K562 (cell line): ENCODE measurements at regions not wholly inside any gene's neighbourhood (a gene's known extent, or its start where the extent isn't known, plus 50 kb on each side); places are given as distances from the start of the nearest gene placed in this dataset.

Experiments used
- ATAC-seq: fragments of 200-7000 bp; cut with Tn5 transposase; 3 replicates; pipeline ENCODE4 v1.9.1; 2020; ENCODE audit warnings: moderate library complexity
- BruUV-seq: library from RNA; stranded (reverse); fragments of 400-500 nt; replicated peaks from 2 replicates; lab custom pipeline; 2021; lab: Mats Ljungman, UMichigan
- CTCF ChIA-PET: fragments of 300-600 bp; formaldehyde crosslinking; extraction: SDS; loops from one replicate; lab custom pipeline; 2021; ENCODE audit warnings: low intra/inter-chr PET ratio; lab: Yijun Ruan, JAX
- POLR2A ChIA-PET: fragments of 300-600, 350-650 bp; sonication (Branson Sonifier 250); formaldehyde crosslinking; extraction: SDS; loops from one replicate; lab custom pipeline; 2021; ENCODE audit warnings: antibody characterized with exemption, inconsistent platforms; lab: Yijun Ruan, JAX
- DNase-seq, 4 experiments: peaks; one replicate each; pipeline versions ENCODE4 v3.0.0 to v3.0.0-alpha.2; 2011 to 2018; ENCODE audit warnings: low spot score in 3 of 4, mixed read lengths in 3 of 4; ENCODE audit errors: extremely low read depth in 1 of 4
- FAIRE-seq: peaks from 2 replicates; lab custom pipeline; 2011; peaks lifted over from hg19 to GRCh38; lab: Jason Lieb, UNC
- H2AFZ ChIP-seq: 2 replicates; pipeline ENCODE4 v1.6.0; 2011; ENCODE audit warnings: low read depth, low read length, control low read depth, inconsistent platforms
- H3K27ac ChIP-seq: fragments of 200-600 bp; 3 replicates; pipeline ENCODE4 v1.8.0; 2011; ENCODE audit warnings: low read depth, mild to moderate bottlenecking, control low read depth, inconsistent platforms, low read length, moderate library complexity, mixed read lengths; ENCODE audit errors: extremely low read depth
- H3K27me3 ChIP-seq, 2 experiments: fragments of 300-600 bp in 1 of 2; 2 replicates in 1 of 2; 3 replicates in 1 of 2; pipeline versions ENCODE4 v1.6.0 to v1.8.0; 2011; ENCODE audit warnings: inconsistent platforms in 2 of 2, low read length in 2 of 2, mild to moderate bottlenecking in 1 of 2, mixed read lengths in 1 of 2, moderate library complexity in 1 of 2; ENCODE audit not compliant: control insufficient read depth in 2 of 2, insufficient read depth in 2 of 2
- H3K36me3 ChIP-seq: fragments of 300-600 bp; 3 replicates; pipeline ENCODE4 v1.8.0; 2011; ENCODE audit warnings: mild to moderate bottlenecking, low read length, inconsistent platforms; ENCODE audit not compliant: control insufficient read depth, insufficient read depth
- H3K4me1 ChIP-seq, 2 experiments: fragments of 200-600 bp in 1 of 2; replicated peaks in 1 of 2; 2 replicates in 1 of 2; 3 replicates in 1 of 2; pipeline versions ENCODE4 v1.5.1 to v1.8.0; 2011; ENCODE audit warnings: inconsistent platforms in 2 of 2, low read length in 2 of 2, mild to moderate bottlenecking in 1 of 2, mixed read lengths in 1 of 2, moderate library complexity in 1 of 2; ENCODE audit not compliant: control insufficient read depth in 2 of 2, insufficient read depth in 2 of 2
- H3K4me2 ChIP-seq: 2 replicates; pipeline ENCODE4 v1.6.1; 2011; ENCODE audit warnings: low read length, control low read depth, inconsistent platforms, mixed read lengths; ENCODE audit not compliant: insufficient read depth
- H3K4me3 ChIP-seq: fragments of 200-600 bp; sonication (generic), shearing (Covaris generic); 2 replicates; pipeline ENCODE4 v1.5.1; 2016; ENCODE audit warnings: control low read depth, inconsistent platforms
- H3K79me2 ChIP-seq: fragments of 200-600 bp; 3 replicates; pipeline ENCODE4 v1.8.0; 2011; ENCODE audit warnings: low read length, inconsistent platforms; ENCODE audit not compliant: control insufficient read depth, insufficient read depth
- H3K9ac ChIP-seq, 2 experiments: 2 replicates each; pipeline versions ENCODE4 v1.6.0 to v1.6.1; 2011; ENCODE audit warnings: low read depth in 2 of 2, low read length in 2 of 2, control low read depth in 1 of 2, inconsistent platforms in 1 of 2, mild to moderate bottlenecking in 1 of 2, mixed read lengths in 1 of 2; ENCODE audit not compliant: insufficient read depth in 1 of 2
- H3K9me1 ChIP-seq: one replicate; pipeline ENCODE4 v1.6.0; 2011; ENCODE audit warnings: inconsistent platforms, mild to moderate bottlenecking, low read length, moderate library complexity; ENCODE audit not compliant: control insufficient read depth, insufficient read depth
- H3K9me3 ChIP-seq: replicated peaks from 2 replicates; pipeline ENCODE4 v1.5.1; 2011; ENCODE audit warnings: low read depth, low read length, inconsistent platforms; ENCODE audit not compliant: control insufficient read depth, insufficient read depth
- H4K20me1 ChIP-seq: replicated peaks from 2 replicates; pipeline ENCODE4 v1.6.1; 2011; ENCODE audit warnings: low read length, inconsistent platforms, mixed read lengths; ENCODE audit not compliant: control insufficient read depth, insufficient read depth
- ARID2 ChIP-seq: fragments of 450-650 bp; IDR thresholded peaks from 2 replicates; pipeline ENCODE4 v1.6.1; 2017; ENCODE audit warnings: antibody characterized with exemption, mild to moderate bottlenecking
- GABPB1 ChIP-seq: sonication (generic); formaldehyde crosslinking; IDR thresholded peaks from 2 replicates; pipeline ENCODE4 v1.8.0; 2022; ENCODE audit warnings: mild to moderate bottlenecking, missing genetic modification reagents
- MXI1 ChIP-seq: IDR thresholded peaks from 2 replicates; pipeline ENCODE4 v1.6.1; 2011; ENCODE audit warnings: low read depth, mild to moderate bottlenecking, improper control_type of control experiment, low read length
- SAFB ChIP-seq: fragments of 200-400 bp; formaldehyde crosslinking; IDR thresholded peaks from 2 replicates; pipeline ENCODE4 v1.6.1; 2017; ENCODE audit warnings: low read depth, low read length, borderline replicate concordance
- WGBS: fragments of 100-300 bp; shearing (Covaris generic); methylation state at CpG from one replicate; pipeline ENCODE4 v1.1.6; 2016; ENCODE audit warnings: low coverage, mixed read lengths; ENCODE audit not compliant: insufficient coverage; ENCODE audit errors: missing lambda C conversion rate; 5-methylcytosine and 5-hydroxymethylcytosine counted together
- in situ Hi-C: fragments of 300-500 bp; cut with MboI; formaldehyde crosslinking; loops from 4 replicates; pipeline ENCODE4 v1.15.0; 2018; ENCODE audit warnings: inconsistent platforms, mixed read lengths
- intact Hi-C: fragments of 100-400 bp; cut with micrococcal nuclease; formaldehyde crosslinking; loops from 2 replicates; pipeline ENCODE4 v1.14.2; 2022
- TF ChIP-seq, protein P1 (sequence below), 2 experiments: fragments of 150-350 bp in 1 of 2; IDR thresholded peaks; 2 replicates each; pipeline ENCODE4 v1.6.1; 2012 to 2016; ENCODE audit warnings: low read depth in 2 of 2, low read length in 2 of 2, mild to moderate bottlenecking in 1 of 2, moderate library complexity in 1 of 2
- TF ChIP-seq, protein P2 (sequence below): fragments of 250-450 bp; sonication (Bioruptor Pico); IDR thresholded peaks from 2 replicates; pipeline ENCODE4 v1.5.0; 2022; ENCODE audit warnings: mild to moderate bottlenecking

DNA sequence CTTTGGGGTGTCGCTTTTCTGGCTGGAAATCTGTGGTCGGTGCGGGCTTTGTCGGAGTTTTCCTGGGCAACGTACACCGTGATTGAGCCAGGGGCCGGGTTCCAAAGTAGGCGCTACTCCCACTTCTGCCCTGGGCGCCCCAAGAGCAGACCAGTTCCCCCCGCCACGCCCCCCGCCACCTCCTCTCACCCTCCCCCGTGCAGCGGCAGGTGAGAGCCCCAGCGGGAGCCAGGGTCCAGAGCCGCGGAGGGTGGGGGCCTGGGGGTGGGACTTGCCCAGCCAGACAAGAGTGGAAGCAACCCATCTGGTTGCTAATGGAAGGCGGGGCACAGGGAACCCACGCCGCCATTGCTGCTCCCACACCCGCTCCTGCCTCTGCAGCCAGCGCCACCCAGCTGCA is 2195.9 kb downstream of the PCDH9 start:
- Histone ChIP-seq H2AFZ (no peak overlapping the region), H3K79me2 (no peaks in the 10 kb centered on the region), H3K4me3 (no peak overlapping the region), H3K9me3 (no peaks in the 10 kb centered on the region), H4K20me1 (no peaks in the 10 kb centered on the region), H3K36me3 (no peaks in the 10 kb centered on the region), H3K4me2 (no peak overlapping the region), H3K9me1 (no peaks in the 10 kb centered on the region), H3K9ac (no peak overlapping the region), H3K27ac (no peak overlapping the region), H3K4me1 (no peaks in the 10 kb centered on the region), H3K27me3 (no peaks in the 10 kb centered on the region)
- intact Hi-C loops = no loop called here
- DNase-seq (no peak), FAIRE-seq (no peak), ATAC-seq (no peak)
- in situ Hi-C loops = no loop called here
- POLR2A ChIA-PET = no interaction called here
- TF ChIP-seq, protein P1, sequence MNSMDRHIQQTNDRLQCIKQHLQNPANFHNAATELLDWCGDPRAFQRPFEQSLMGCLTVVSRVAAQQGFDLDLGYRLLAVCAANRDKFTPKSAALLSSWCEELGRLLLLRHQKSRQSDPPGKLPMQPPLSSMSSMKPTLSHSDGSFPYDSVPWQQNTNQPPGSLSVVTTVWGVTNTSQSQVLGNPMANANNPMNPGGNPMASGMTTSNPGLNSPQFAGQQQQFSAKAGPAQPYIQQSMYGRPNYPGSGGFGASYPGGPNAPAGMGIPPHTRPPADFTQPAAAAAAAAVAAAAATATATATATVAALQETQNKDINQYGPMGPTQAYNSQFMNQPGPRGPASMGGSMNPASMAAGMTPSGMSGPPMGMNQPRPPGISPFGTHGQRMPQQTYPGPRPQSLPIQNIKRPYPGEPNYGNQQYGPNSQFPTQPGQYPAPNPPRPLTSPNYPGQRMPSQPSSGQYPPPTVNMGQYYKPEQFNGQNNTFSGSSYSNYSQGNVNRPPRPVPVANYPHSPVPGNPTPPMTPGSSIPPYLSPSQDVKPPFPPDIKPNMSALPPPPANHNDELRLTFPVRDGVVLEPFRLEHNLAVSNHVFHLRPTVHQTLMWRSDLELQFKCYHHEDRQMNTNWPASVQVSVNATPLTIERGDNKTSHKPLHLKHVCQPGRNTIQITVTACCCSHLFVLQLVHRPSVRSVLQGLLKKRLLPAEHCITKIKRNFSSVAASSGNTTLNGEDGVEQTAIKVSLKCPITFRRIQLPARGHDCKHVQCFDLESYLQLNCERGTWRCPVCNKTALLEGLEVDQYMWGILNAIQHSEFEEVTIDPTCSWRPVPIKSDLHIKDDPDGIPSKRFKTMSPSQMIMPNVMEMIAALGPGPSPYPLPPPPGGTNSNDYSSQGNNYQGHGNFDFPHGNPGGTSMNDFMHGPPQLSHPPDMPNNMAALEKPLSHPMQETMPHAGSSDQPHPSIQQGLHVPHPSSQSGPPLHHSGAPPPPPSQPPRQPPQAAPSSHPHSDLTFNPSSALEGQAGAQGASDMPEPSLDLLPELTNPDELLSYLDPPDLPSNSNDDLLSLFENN (IDR thresholded peaks at IDR 0.05; ENCODE audit: low read depth in 2 of 2, low read length in 2 of 2) = no peak
- TF ChIP-seq SAFB (no peak), ARID2 (no peak), GABPB1 (CRISPR knock-in tag) (no peak), MXI1 (no peak)
- TF ChIP-seq, protein P2, sequence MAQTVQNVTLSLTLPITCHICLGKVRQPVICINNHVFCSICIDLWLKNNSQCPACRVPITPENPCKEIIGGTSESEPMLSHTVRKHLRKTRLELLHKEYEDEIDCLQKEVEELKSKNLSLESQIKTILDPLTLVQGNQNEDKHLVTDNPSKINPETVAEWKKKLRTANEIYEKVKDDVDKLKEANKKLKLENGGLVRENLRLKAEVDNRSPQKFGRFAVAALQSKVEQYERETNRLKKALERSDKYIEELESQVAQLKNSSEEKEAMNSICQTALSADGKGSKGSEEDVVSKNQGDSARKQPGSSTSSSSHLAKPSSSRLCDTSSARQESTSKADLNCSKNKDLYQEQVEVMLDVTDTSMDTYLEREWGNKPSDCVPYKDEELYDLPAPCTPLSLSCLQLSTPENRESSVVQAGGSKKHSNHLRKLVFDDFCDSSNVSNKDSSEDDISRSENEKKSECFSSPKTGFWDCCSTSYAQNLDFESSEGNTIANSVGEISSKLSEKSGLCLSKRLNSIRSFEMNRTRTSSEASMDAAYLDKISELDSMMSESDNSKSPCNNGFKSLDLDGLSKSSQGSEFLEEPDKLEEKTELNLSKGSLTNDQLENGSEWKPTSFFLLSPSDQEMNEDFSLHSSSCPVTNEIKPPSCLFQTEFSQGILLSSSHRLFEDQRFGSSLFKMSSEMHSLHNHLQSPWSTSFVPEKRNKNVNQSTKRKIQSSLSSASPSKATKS (CRISPR knock-in tag) = no peak
- CTCF ChIA-PET = no interaction called here
- BruUV-seq = no TSS peak
- whole genome bisulfite sequencing = 0% methylated on average over 3 of the region's 22 CpGs
